H9 (cell line): ENCODE measurements at regions not wholly inside any gene's neighbourhood (a gene's known extent, or its start where the extent isn't known, plus 50 kb on each side); places are given as distances from the start of the nearest gene placed in this dataset.

Experiments used
- DNase-seq: peaks from one replicate; pipeline ENCODE4 v3.0.0-alpha.2; 2017
- H2AFZ ChIP-seq: one replicate; pipeline ENCODE4 v1.6.1; 2013; ENCODE audit warnings: mild to moderate bottlenecking, low read length, control low read depth, moderate library complexity
- H2AK5ac ChIP-seq: 2 replicates; pipeline ENCODE4 v1.6.1; 2013; ENCODE audit warnings: low read length, control low read depth, mixed read lengths; ENCODE audit not compliant: insufficient read length
- H2BK120ac ChIP-seq: one replicate; pipeline ENCODE4 v1.6.1; 2013; ENCODE audit warnings: low read depth, mild to moderate bottlenecking, low read length, control low read depth, inconsistent platforms; ENCODE audit not compliant: poor library complexity, severe bottlenecking
- H2BK12ac ChIP-seq: 2 replicates; pipeline ENCODE4 v1.6.1; 2013; ENCODE audit warnings: low read length, control low read depth, mixed read lengths, low read depth; ENCODE audit not compliant: insufficient read length
- H2BK15ac ChIP-seq: 2 replicates; pipeline ENCODE4 v1.6.1; 2013; ENCODE audit warnings: low read depth, low read length, control low read depth
- H2BK20ac ChIP-seq: one replicate; pipeline ENCODE4 v1.6.1; 2013; ENCODE audit warnings: low read depth, mild to moderate bottlenecking, low read length, control low read depth, inconsistent platforms; ENCODE audit not compliant: poor library complexity, severe bottlenecking
- H2BK5ac ChIP-seq: 2 replicates; pipeline ENCODE4 v1.6.1; 2013; ENCODE audit warnings: low read length, control low read depth, mixed read lengths; ENCODE audit not compliant: insufficient read length
- H3K14ac ChIP-seq: 2 replicates; pipeline ENCODE4 v1.6.1; 2013; ENCODE audit warnings: low read length, control low read depth; ENCODE audit not compliant: insufficient read depth
- H3K18ac ChIP-seq: 2 replicates; pipeline ENCODE4 v1.6.1; 2013; ENCODE audit warnings: low read depth, mild to moderate bottlenecking, mixed read lengths, low read length, control low read depth; ENCODE audit not compliant: insufficient read length
- H3K23ac ChIP-seq: 2 replicates; pipeline ENCODE4 v1.6.1; 2013; ENCODE audit warnings: low read length, control low read depth, mixed read lengths, low read depth; ENCODE audit not compliant: insufficient read length
- H3K23me2 ChIP-seq: 2 replicates; pipeline ENCODE4 v1.6.1; 2013; ENCODE audit warnings: low read depth, mild to moderate bottlenecking, mixed read lengths, low read length, control low read depth; ENCODE audit not compliant: insufficient read length, poor library complexity, severe bottlenecking
- H3K27ac ChIP-seq: 2 replicates; pipeline ENCODE4 v1.5.1; 2013; ENCODE audit warnings: low read length, control low read depth, mixed read lengths, low read depth; ENCODE audit not compliant: insufficient read length
- H3K27me3 ChIP-seq: 2 replicates; pipeline ENCODE4 v1.6.1; 2013; ENCODE audit warnings: low read length, control low read depth, inconsistent platforms; ENCODE audit not compliant: insufficient read depth
- H3K4ac ChIP-seq: 2 replicates; pipeline ENCODE4 v1.6.1; 2013; ENCODE audit warnings: low read depth, mild to moderate bottlenecking, control low read depth, inconsistent platforms, low read length, moderate library complexity
- H3K4me1 ChIP-seq: 2 replicates; pipeline ENCODE4 v1.6.1; 2013; ENCODE audit warnings: low read length, control low read depth, inconsistent platforms; ENCODE audit not compliant: insufficient read depth
- H3K4me2 ChIP-seq: 2 replicates; pipeline ENCODE4 v1.6.1; 2013; ENCODE audit warnings: low read length, control low read depth, mixed read lengths; ENCODE audit not compliant: insufficient read length, insufficient read depth
- H3K56ac ChIP-seq: 2 replicates; pipeline ENCODE4 v1.6.1; 2013; ENCODE audit warnings: low read depth, mild to moderate bottlenecking, mixed read lengths, low read length, control low read depth; ENCODE audit not compliant: insufficient read length
- H3K79me1 ChIP-seq: 2 replicates; pipeline ENCODE4 v1.6.1; 2013; ENCODE audit warnings: low read depth, mild to moderate bottlenecking, moderate library complexity, low read length, control low read depth, inconsistent platforms; ENCODE audit not compliant: insufficient read depth, poor library complexity, severe bottlenecking
- H3K79me2 ChIP-seq: 2 replicates; pipeline ENCODE4 v1.6.1; 2013; ENCODE audit warnings: low read length, control low read depth, inconsistent platforms; ENCODE audit not compliant: insufficient read depth
- H3K9ac ChIP-seq: 2 replicates; pipeline ENCODE4 v1.6.1; 2013; ENCODE audit warnings: low read length, control low read depth, mixed read lengths; ENCODE audit not compliant: insufficient read length; ENCODE audit errors: extremely low read depth
- H3K9me3 ChIP-seq: one replicate; pipeline ENCODE4 v1.6.1; 2013; ENCODE audit warnings: low read depth, low read length, inconsistent platforms; ENCODE audit not compliant: control insufficient read depth
- H3T11ph ChIP-seq: one replicate; pipeline ENCODE4 v1.6.1; 2013; ENCODE audit warnings: mild to moderate bottlenecking, low read length, control low read depth, inconsistent platforms
- H4K20me1 ChIP-seq: one replicate; pipeline ENCODE4 v1.6.1; 2013; ENCODE audit not compliant: control insufficient read depth, insufficient read length, insufficient read depth
- H4K5ac ChIP-seq: 2 replicates; pipeline ENCODE4 v1.6.1; 2013; ENCODE audit warnings: low read depth, mild to moderate bottlenecking, mixed read lengths, low read length, control low read depth; ENCODE audit not compliant: insufficient read length
- H4K8ac ChIP-seq: replicated peaks from 2 replicates; pipeline ENCODE4 v1.6.1; 2013; ENCODE audit warnings: low read length, control low read depth, mixed read lengths, low read depth; ENCODE audit not compliant: insufficient read length
- H4K91ac ChIP-seq: 2 replicates; pipeline ENCODE4 v1.6.1; 2013; ENCODE audit warnings: low read depth, mild to moderate bottlenecking, moderate library complexity, mixed read lengths, low read length, control low read depth; ENCODE audit not compliant: insufficient read length
- H3K27ac Mint-ChIP-seq, 3 experiments: 2 replicates in 2 of 3; 3 replicates in 1 of 3; pipeline ENCODE4 v1.8.0; 2020 to 2021; ENCODE audit warnings: mixed read lengths in 3 of 3, mild to moderate bottlenecking in 1 of 3, moderate library complexity in 1 of 3
- H3K27me3 Mint-ChIP-seq: 2 replicates; pipeline ENCODE4 v1.8.0; 2021; ENCODE audit warnings: low read depth, mild to moderate bottlenecking, moderate library complexity, mixed read lengths
- H3K36me3 Mint-ChIP-seq, 3 experiments: 2 replicates in 2 of 3; 3 replicates in 1 of 3; pipeline ENCODE4 v1.8.0; 2020 to 2021; ENCODE audit warnings: low read depth in 3 of 3, mixed read lengths in 3 of 3; ENCODE audit not compliant: insufficient read depth in 1 of 3
- H3K4me1 Mint-ChIP-seq, 2 experiments: 2 replicates each; pipeline ENCODE4 v1.8.0; 2020; ENCODE audit warnings: mixed read lengths in 2 of 2
- H3K4me3 Mint-ChIP-seq, 2 experiments: 2 replicates in 1 of 2; 3 replicates in 1 of 2; pipeline ENCODE4 v1.8.0; 2020 to 2021; ENCODE audit warnings: mild to moderate bottlenecking in 2 of 2, mixed read lengths in 2 of 2, moderate library complexity in 1 of 2
- H3K9me3 Mint-ChIP-seq, 2 experiments: 2 replicates in 1 of 2; 3 replicates in 1 of 2; pipeline ENCODE4 v1.8.0; 2020; ENCODE audit warnings: mild to moderate bottlenecking in 2 of 2, mixed read lengths in 2 of 2, moderate library complexity in 1 of 2
- CTCF ChIP-seq: fragments of 200-600 bp; sonication (generic); conservative IDR thresholded peaks from 3 replicates; pipeline ENCODE4 v1.8.0; 2021; ENCODE audit warnings: antibody characterized with exemption, mild to moderate bottlenecking
- WGBS: extraction: QIAGEN DNeasy Blood & Tissue Kit; methylation state at CpG from one replicate; pipeline ENCODE4 v1.1.7; 2013; ENCODE audit warnings: missing lambda C conversion rate, low lambda C conversion rate, mixed read lengths; ENCODE audit not compliant: insufficient read length; ENCODE audit errors: extremely low coverage; 5-methylcytosine and 5-hydroxymethylcytosine counted together

GRCh38 chr7:52344015-52344414, 691.4 kb upstream of the POM121L12 start:
- Histone ChIP-seq H3K27me3 (no peaks in the 10 kb centered on the region), H3K4me2 (no peak overlapping the region), H2BK12ac (no peak overlapping the region), H3T11ph (no peak overlapping the region), H2BK15ac (no peak overlapping the region), H3K23ac (no peak overlapping the region), H4K91ac (no peak overlapping the region), H3K56ac (no peak overlapping the region), H2BK5ac (no peak overlapping the region), H3K9me3 (no peaks in the 10 kb centered on the region), H2AK5ac (no peak overlapping the region), H2BK20ac (no peak overlapping the region), H3K4me1 (no peaks in the 10 kb centered on the region), H3K23me2 (no peaks in the 10 kb centered on the region), H4K8ac (no peak overlapping the region), H2AFZ (no peak overlapping the region), H3K9ac (no peak overlapping the region), H2BK120ac (no peak overlapping the region), H3K4ac (no peak overlapping the region), H4K20me1 (no peaks in the 10 kb centered on the region), H3K79me2 (no peaks in the 10 kb centered on the region), H4K5ac (no peak overlapping the region), H3K14ac (no peak overlapping the region), H3K27ac (no peak overlapping the region), H3K79me1 (no peaks in the 10 kb centered on the region), H3K18ac (no peak overlapping the region)
- Mint-ChIP-seq H3K36me3 (peaks cover 0 to 3% (median 0%) of the 10 kb centered on the region in 3 experiments; a peak in 2 of 7 replicates), H3K27me3 (no peaks in the 10 kb centered on the region; the same call in 1 of the 2 replicates), H3K4me1 (peaks cover 5 to 6% of the 10 kb centered on the region in 2 experiments), H3K4me3 (no peak overlapping the region), H3K9me3 (peaks cover 0 to 3% of the 10 kb centered on the region in 2 experiments; a peak in 1 of 5 replicates), H3K27ac (no peak overlapping the region)
- no peak for DNase-seq
- WGBS: no CpG with 5 or more reads among the region's 2 CpGs
- TF ChIP-seq CTCF: no peak
